ENCODE measurements at regions not wholly inside any gene's neighbourhood (a gene's known extent, or its start where the extent isn't known, plus 50 kb on each side); places are given as distances from the start of the nearest gene placed in this dataset.

DNA sequence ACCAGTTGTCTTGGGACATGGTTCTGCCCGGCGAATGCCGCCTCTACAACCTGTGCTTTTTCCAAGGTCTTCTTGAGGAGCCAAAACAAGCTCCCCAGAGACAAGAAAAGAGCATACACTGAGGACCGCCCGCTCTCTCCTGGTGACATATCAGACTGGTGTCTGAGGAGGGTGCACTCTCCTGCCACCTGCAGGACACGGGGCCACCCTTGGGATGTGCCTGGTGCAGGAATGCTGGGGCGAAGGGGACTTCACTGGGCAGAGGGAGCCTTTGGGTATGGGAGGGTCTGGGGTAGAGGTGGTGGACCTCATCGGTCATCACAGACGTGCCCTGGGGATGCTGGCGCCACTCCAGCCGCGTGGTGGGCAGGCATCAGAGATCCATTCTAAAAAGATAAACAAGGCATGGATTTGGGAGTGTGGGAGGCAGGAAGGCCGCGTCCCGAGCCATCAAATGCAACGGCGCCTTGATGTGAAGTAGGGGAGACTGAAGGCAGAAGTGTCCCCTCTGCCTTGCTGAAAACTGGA is 163.3 kb downstream of the CD83 start:
- TF ChIP-seq EZH2 (IDR thresholded peaks at IDR 0.05; ENCODE audit: low read length, missing control alignments) (no peak), CTCF (conservative IDR thresholded peaks at IDR 0.05 in 1 of 2, IDR thresholded peaks at IDR 0.05 in 1 of 2; ENCODE audit: low read depth in 1 of 2, low read length in 2 of 2) (no peak)
